Peyer's patch (tissue), 4 donors: ENCODE measurements at regions not wholly inside any gene's neighbourhood (a gene's known extent, or its start where the extent isn't known, plus 50 kb on each side); places are given as distances from the start of the nearest gene placed in this dataset.

Source experiments
- POLR2A ChIP-seq, 2 donors: fragments of 450-650 bp; IDR thresholded peaks; one replicate each; pipeline ENCODE4 v1.5.1; 2017; ENCODE audit warnings: antibody characterized with exemption in 2 of 2, mild to moderate bottlenecking in 2 of 2, moderate library complexity in 2 of 2
- TF ChIP-seq, protein P1 (sequence below), 6 experiments: fragments of 450-650 bp in 4 of 6; fragments of 200-600 bp in 2 of 6; sonication (generic) in 1 of 6; IDR thresholded peaks; one replicate each; pipeline ENCODE4 v1.5.1; 2017 to 2019; ENCODE audit warnings: antibody characterized with exemption in 6 of 6, mild to moderate bottlenecking in 3 of 6, moderate library complexity in 1 of 6

- TF ChIP-seq, protein P1, sequence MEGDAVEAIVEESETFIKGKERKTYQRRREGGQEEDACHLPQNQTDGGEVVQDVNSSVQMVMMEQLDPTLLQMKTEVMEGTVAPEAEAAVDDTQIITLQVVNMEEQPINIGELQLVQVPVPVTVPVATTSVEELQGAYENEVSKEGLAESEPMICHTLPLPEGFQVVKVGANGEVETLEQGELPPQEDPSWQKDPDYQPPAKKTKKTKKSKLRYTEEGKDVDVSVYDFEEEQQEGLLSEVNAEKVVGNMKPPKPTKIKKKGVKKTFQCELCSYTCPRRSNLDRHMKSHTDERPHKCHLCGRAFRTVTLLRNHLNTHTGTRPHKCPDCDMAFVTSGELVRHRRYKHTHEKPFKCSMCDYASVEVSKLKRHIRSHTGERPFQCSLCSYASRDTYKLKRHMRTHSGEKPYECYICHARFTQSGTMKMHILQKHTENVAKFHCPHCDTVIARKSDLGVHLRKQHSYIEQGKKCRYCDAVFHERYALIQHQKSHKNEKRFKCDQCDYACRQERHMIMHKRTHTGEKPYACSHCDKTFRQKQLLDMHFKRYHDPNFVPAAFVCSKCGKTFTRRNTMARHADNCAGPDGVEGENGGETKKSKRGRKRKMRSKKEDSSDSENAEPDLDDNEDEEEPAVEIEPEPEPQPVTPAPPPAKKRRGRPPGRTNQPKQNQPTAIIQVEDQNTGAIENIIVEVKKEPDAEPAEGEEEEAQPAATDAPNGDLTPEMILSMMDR (IDR thresholded peaks at IDR 0.05): peak in 4 of 6 experiments; percentile 7 to 47 (median 38)
- no peak for TF ChIP-seq POLR2A (IDR thresholded peaks at IDR 0.05)
These were observed 275.0 kb upstream of the SGCD start for GRCh38 chr5:156051972-156052371.
